NB4 (cell line): ENCODE measurements at regions not wholly inside any gene's neighbourhood (a gene's known extent, or its start where the extent isn't known, plus 50 kb on each side); places are given as distances from the start of the nearest gene placed in this dataset.
"Not testable (repeated sequence)": the region's sequence is repeated elsewhere in the genome, so short reads cannot be mapped to it uniquely, and the experiment has no call there.

ENCODE experiments used
- MYC ChIP-seq: IDR thresholded peaks from 2 replicates; pipeline ENCODE4 v1.6.1; 2011; ENCODE audit warnings: low read depth, low read length
- POLR2A ChIP-seq: IDR thresholded peaks from 2 replicates; pipeline ENCODE4 v1.6.1; 2011; ENCODE audit warnings: mild to moderate bottlenecking; ENCODE audit not compliant: insufficient read length; ENCODE audit errors: extremely low read depth
- TF ChIP-seq, protein P1 (sequence below): IDR thresholded peaks from one replicate; pipeline ENCODE4 v1.5.1; 2012; ENCODE audit warnings: low read depth, low read length
- TF ChIP-seq, protein P2 (sequence below): IDR thresholded peaks from 2 replicates; pipeline ENCODE4 v1.6.1; 2011; ENCODE audit warnings: low read depth, low read length

DNA sequence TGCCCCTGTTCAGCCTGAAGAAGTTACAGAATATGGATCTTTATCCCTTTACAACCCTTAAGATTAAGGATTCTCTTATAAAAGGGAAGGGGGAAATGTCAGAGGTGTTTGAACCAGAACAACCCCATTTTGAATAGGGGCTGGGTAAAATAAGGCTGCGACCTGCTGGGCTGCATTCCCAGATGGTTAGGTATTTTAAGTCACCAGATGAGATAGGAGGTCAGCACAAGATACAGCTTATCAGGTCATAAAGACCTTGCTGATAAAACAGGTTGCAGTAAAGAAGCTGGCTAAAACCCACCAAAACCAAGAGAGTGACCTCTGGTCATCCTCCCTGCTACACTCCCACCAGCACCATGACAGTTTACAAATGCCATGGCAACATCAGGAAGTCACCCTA lies 110.8 kb downstream of the EIF4E start:
- TF ChIP-seq, protein P1, sequence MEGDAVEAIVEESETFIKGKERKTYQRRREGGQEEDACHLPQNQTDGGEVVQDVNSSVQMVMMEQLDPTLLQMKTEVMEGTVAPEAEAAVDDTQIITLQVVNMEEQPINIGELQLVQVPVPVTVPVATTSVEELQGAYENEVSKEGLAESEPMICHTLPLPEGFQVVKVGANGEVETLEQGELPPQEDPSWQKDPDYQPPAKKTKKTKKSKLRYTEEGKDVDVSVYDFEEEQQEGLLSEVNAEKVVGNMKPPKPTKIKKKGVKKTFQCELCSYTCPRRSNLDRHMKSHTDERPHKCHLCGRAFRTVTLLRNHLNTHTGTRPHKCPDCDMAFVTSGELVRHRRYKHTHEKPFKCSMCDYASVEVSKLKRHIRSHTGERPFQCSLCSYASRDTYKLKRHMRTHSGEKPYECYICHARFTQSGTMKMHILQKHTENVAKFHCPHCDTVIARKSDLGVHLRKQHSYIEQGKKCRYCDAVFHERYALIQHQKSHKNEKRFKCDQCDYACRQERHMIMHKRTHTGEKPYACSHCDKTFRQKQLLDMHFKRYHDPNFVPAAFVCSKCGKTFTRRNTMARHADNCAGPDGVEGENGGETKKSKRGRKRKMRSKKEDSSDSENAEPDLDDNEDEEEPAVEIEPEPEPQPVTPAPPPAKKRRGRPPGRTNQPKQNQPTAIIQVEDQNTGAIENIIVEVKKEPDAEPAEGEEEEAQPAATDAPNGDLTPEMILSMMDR: not testable (repeated sequence)
- TF ChIP-seq MYC, POLR2A: not testable (repeated sequence)
- TF ChIP-seq, protein P2, sequence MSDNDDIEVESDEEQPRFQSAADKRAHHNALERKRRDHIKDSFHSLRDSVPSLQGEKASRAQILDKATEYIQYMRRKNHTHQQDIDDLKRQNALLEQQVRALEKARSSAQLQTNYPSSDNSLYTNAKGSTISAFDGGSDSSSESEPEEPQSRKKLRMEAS: not testable (repeated sequence)
